IMR-90 (cell line): ENCODE measurements at regions not wholly inside any gene's neighbourhood (a gene's known extent, or its start where the extent isn't known, plus 50 kb on each side); places are given as distances from the start of the nearest gene placed in this dataset.

ENCODE experiments used
- ATAC-seq: fragments of 200-7000 bp; cut with Tn5 transposase; 2 replicates; pipeline ENCODE4 v1.9.1; 2020; ENCODE audit warnings: low read depth, mild to moderate bottlenecking, moderate library complexity
- BruUV-seq: library from RNA; stranded (reverse); fragments of 400-500 nt; replicated peaks from 2 replicates; lab custom pipeline; 2021; lab: Mats Ljungman, UMichigan
- CTCF ChIA-PET: fragments of 300-600 bp; formaldehyde crosslinking; extraction: SDS; loops from one replicate; lab custom pipeline; 2021; ENCODE audit warnings: antibody characterized with exemption; lab: Yijun Ruan, JAX
- POLR2A ChIA-PET: fragments of 300-600 bp; sonication (Branson Sonifier 250); formaldehyde crosslinking; loops from one replicate; lab custom pipeline; 2022; ENCODE audit warnings: antibody characterized with exemption; ENCODE audit not compliant: unreplicated experiment; lab: Charles Lee
- DNase-seq: peaks from one replicate; pipeline ENCODE4 v3.0.0; 2013
- H2AFZ ChIP-seq: replicated peaks from 2 replicates; pipeline ENCODE3; 2013; ENCODE audit warnings: low read length, mild to moderate bottlenecking; ENCODE audit not compliant: poor library complexity
- H2AK5ac ChIP-seq: 2 replicates; pipeline ENCODE4 v1.6.1; 2013; ENCODE audit warnings: low read depth, low read length, inconsistent platforms
- H2AK9ac ChIP-seq: replicated peaks from 2 replicates; pipeline ENCODE3; 2013; ENCODE audit warnings: mild to moderate bottlenecking, low read depth, low read length, moderate library complexity; ENCODE audit not compliant: poor library complexity
- H2BK120ac ChIP-seq: 2 replicates; pipeline ENCODE4 v1.6.1; 2013; ENCODE audit warnings: low read depth, low read length, inconsistent platforms
- H2BK15ac ChIP-seq: 3 replicates; pipeline ENCODE4 v1.6.1; 2013; ENCODE audit warnings: low read depth, low read length, inconsistent platforms
- H2BK20ac ChIP-seq: 2 replicates; pipeline ENCODE4 v1.6.1; 2013; ENCODE audit warnings: low read depth, mild to moderate bottlenecking, inconsistent platforms, low read length, moderate library complexity
- H2BK5ac ChIP-seq: 2 replicates; pipeline ENCODE4 v1.6.1; 2013; ENCODE audit warnings: mild to moderate bottlenecking, low read depth, low read length, inconsistent platforms; ENCODE audit not compliant: poor library complexity, severe bottlenecking
- H3K14ac ChIP-seq: replicated peaks from 2 replicates; pipeline ENCODE4 v1.6.1; 2013; ENCODE audit warnings: low read depth, low read length, inconsistent platforms
- H3K18ac ChIP-seq: 2 replicates; pipeline ENCODE4 v1.6.1; 2013; ENCODE audit warnings: low read depth, low read length, control low read depth
- H3K23ac ChIP-seq: 2 replicates; pipeline ENCODE4 v1.6.1; 2013; ENCODE audit warnings: low read depth, low read length, inconsistent platforms
- H3K27ac ChIP-seq: 2 replicates; pipeline ENCODE4 v1.5.1; 2013; ENCODE audit warnings: mild to moderate bottlenecking, control low read depth, low read length; ENCODE audit not compliant: insufficient read depth
- H3K27me3 ChIP-seq: 2 replicates; pipeline ENCODE4 v1.6.1; 2013; ENCODE audit warnings: low read length; ENCODE audit not compliant: control insufficient read depth, insufficient read depth
- H3K36me3 ChIP-seq: 2 replicates; pipeline ENCODE4 v1.6.1; 2013; ENCODE audit warnings: low read length, mixed read lengths; ENCODE audit not compliant: control insufficient read depth, insufficient read depth
- H3K4ac ChIP-seq: 2 replicates; pipeline ENCODE4 v1.6.1; 2013; ENCODE audit warnings: low read depth, low read length, inconsistent platforms
- H3K4me1 ChIP-seq: 2 replicates; pipeline ENCODE4 v1.6.1; 2013; ENCODE audit warnings: low read length, mixed read lengths; ENCODE audit not compliant: control insufficient read depth, insufficient read depth
- H3K4me2 ChIP-seq: 2 replicates; pipeline ENCODE4 v1.6.1; 2013; ENCODE audit warnings: low read depth, mild to moderate bottlenecking, control low read depth, low read length, moderate library complexity
- H3K4me3 ChIP-seq: 2 replicates; pipeline ENCODE4 v1.5.1; 2013; ENCODE audit warnings: low read depth, mild to moderate bottlenecking, control low read depth, low read length, moderate library complexity; ENCODE audit not compliant: insufficient read depth
- H3K56ac ChIP-seq: 2 replicates; pipeline ENCODE4 v1.6.1; 2013; ENCODE audit warnings: low read length, inconsistent platforms; ENCODE audit not compliant: insufficient read depth; ENCODE audit errors: extremely low read depth
- H3K79me1 ChIP-seq, 2 experiments: 2 replicates each; pipeline ENCODE4 v1.6.1; 2013; ENCODE audit warnings: low read length in 2 of 2, inconsistent platforms in 1 of 2, low read depth in 1 of 2
- H3K9ac ChIP-seq: 2 replicates; pipeline ENCODE4 v1.6.1; 2013; ENCODE audit warnings: low read depth, low read length, control low read depth
- H3K9me1 ChIP-seq: 2 replicates; pipeline ENCODE4 v1.6.1; 2013; ENCODE audit warnings: low read length, inconsistent platforms; ENCODE audit not compliant: insufficient read depth
- H3K9me3 ChIP-seq: 2 replicates; pipeline ENCODE4 v1.6.1; 2013; ENCODE audit warnings: low read length; ENCODE audit not compliant: control insufficient read depth, insufficient read depth
- H4K20me1 ChIP-seq: 2 replicates; pipeline ENCODE4 v1.6.1; 2013; ENCODE audit warnings: low read length, inconsistent platforms; ENCODE audit not compliant: insufficient read depth
- H4K5ac ChIP-seq: 2 replicates; pipeline ENCODE4 v1.6.1; 2013; ENCODE audit warnings: mild to moderate bottlenecking, low read depth, low read length, control low read depth
- H4K8ac ChIP-seq, 2 experiments: 2 replicates each; pipeline ENCODE4 v1.6.1; 2013; ENCODE audit warnings: low read depth in 2 of 2, low read length in 2 of 2, control low read depth in 1 of 2, inconsistent platforms in 1 of 2
- H4K91ac ChIP-seq: 2 replicates; pipeline ENCODE4 v1.6.1; 2013; ENCODE audit warnings: low read depth, low read length, inconsistent platforms; ENCODE audit not compliant: insufficient read depth
- BHLHE40 ChIP-seq: fragments of 150-350 bp; IDR thresholded peaks from 2 replicates; pipeline ENCODE4 v1.6.1; 2016; ENCODE audit warnings: mild to moderate bottlenecking, low read depth, low read length
- ELK1 ChIP-seq: fragments of 150-350 bp; IDR thresholded peaks from 2 replicates; pipeline ENCODE4 v1.6.1; 2016; ENCODE audit warnings: low read depth, mild to moderate bottlenecking, low read length, moderate library complexity, borderline replicate concordance
- MAFK ChIP-seq: IDR thresholded peaks from 2 replicates; pipeline ENCODE4 v1.6.1; 2012; ENCODE audit warnings: low read depth, low read length, improper control_type of control experiment
- MAZ ChIP-seq: IDR thresholded peaks from 2 replicates; pipeline ENCODE4 v1.6.1; 2012; ENCODE audit warnings: low read depth, mild to moderate bottlenecking, low read length, improper control_type of control experiment, moderate library complexity, borderline replicate concordance
- MXI1 ChIP-seq: IDR thresholded peaks from 2 replicates; pipeline ENCODE4 v1.6.1; 2012; ENCODE audit warnings: low read depth, mild to moderate bottlenecking, low read length, moderate library complexity, borderline replicate concordance
- POLR2A ChIP-seq: IDR thresholded peaks from 2 replicates; pipeline ENCODE4 v1.6.1; 2012; ENCODE audit warnings: mild to moderate bottlenecking, low read depth, low read length
- RAD21 ChIP-seq: IDR thresholded peaks from 2 replicates; pipeline ENCODE4 v1.6.1; 2012; ENCODE audit warnings: low read length, improper control_type of control experiment
- RCOR1 ChIP-seq: IDR thresholded peaks from 2 replicates; pipeline ENCODE4 v1.6.1; 2012; ENCODE audit warnings: mild to moderate bottlenecking, low read length, improper control_type of control experiment; ENCODE audit not compliant: insufficient replicate concordance
- RFX5 ChIP-seq: IDR thresholded peaks from 2 replicates; pipeline ENCODE4 v1.8.0; 2012; ENCODE audit warnings: low read depth, mild to moderate bottlenecking, low read length, moderate library complexity
- SMC3 ChIP-seq: fragments of 150-350 bp; IDR thresholded peaks from 2 replicates; pipeline ENCODE4 v1.6.1; 2016; ENCODE audit warnings: low read depth, mild to moderate bottlenecking, antibody characterized with exemption, low read length, moderate library complexity
- WGBS, 2 experiments: methylation state at CpG; one replicate each; pipeline versions ENCODE4 v1.1.5 to v1.1.7; 2013; ENCODE audit warnings: missing lambda C conversion rate in 2 of 2; ENCODE audit not compliant: insufficient read length in 1 of 2; ENCODE audit errors: extremely low coverage in 2 of 2; 5-methylcytosine and 5-hydroxymethylcytosine counted together
- dilution Hi-C: fragments of 300-500 bp; cut with HindIII; formaldehyde crosslinking; loops from one replicate; pipeline ENCODE4 v1.14.3; 2018; ENCODE audit warnings: low sequenced_read_pairs; ENCODE audit not compliant: unreplicated experiment
- in situ Hi-C: fragments of 300-500 bp; cut with MboI; formaldehyde crosslinking; loops from 3 replicates; pipeline ENCODE4 v1.14.3; 2019; ENCODE audit warnings: low sequenced_read_pairs, inconsistent platforms, mixed read lengths
- intact Hi-C: fragments of 100-400 bp; cut with micrococcal nuclease; formaldehyde crosslinking; loops from 2 replicates; pipeline ENCODE4 v1.10.0; 2022
- TF ChIP-seq, protein P1 (sequence below): fragments of 150-350 bp; IDR thresholded peaks from 2 replicates; pipeline ENCODE4 v1.6.1; 2017; ENCODE audit warnings: mild to moderate bottlenecking, antibody characterized with exemption, low read length, low read depth
- TF ChIP-seq, protein P2 (sequence below): conservative IDR thresholded peaks from 2 replicates; pipeline ENCODE4 v1.5.1; 2012; ENCODE audit warnings: mild to moderate bottlenecking, low read depth, low read length, improper control_type of control experiment

GRCh38 chr18:35905436-35905835 lies 67.0 kb upstream of the RMP24 start:
- Histone ChIP-seq H2AK5ac (no peak overlapping the region), H3K36me3 (no peaks in the 10 kb centered on the region), H3K9me1 (no peaks in the 10 kb centered on the region), H3K9me3 (no peaks in the 10 kb centered on the region), H3K9ac (no peak overlapping the region), H3K4me2 (no peak overlapping the region), H3K79me1 (no peaks in the 10 kb centered on the region), H2BK20ac (no peak overlapping the region), H3K4ac (no peak overlapping the region), H3K23ac (no peak overlapping the region), H2BK5ac (no peak overlapping the region), H4K5ac (no peak overlapping the region), H4K91ac (no peak overlapping the region), H3K14ac (no peak overlapping the region), H2BK15ac (no peak overlapping the region), H3K27ac (no peak overlapping the region), H4K8ac (no peak overlapping the region), H2AK9ac (no peak overlapping the region), H2AFZ (no peak overlapping the region), H3K4me3 (no peak overlapping the region), H4K20me1 (no peaks in the 10 kb centered on the region), H2BK120ac (no peak overlapping the region), H3K56ac (no peak overlapping the region), H3K4me1 (no peaks in the 10 kb centered on the region), H3K18ac (no peak overlapping the region), H3K27me3 (no peaks in the 10 kb centered on the region)
- ChIA-PET POLR2A (no interaction called here), CTCF (no interaction called here)
- BruUV-seq, result no TSS peak
- no peak for DNase-seq
- ATAC-seq, result no peak
- intact Hi-C loops, result no loop called here
- no peak for TF ChIP-seq POLR2A
- no peak for TF ChIP-seq BHLHE40
- no peak for TF ChIP-seq MAZ
- TF ChIP-seq ELK1, result no peak
- TF ChIP-seq, protein P1, sequence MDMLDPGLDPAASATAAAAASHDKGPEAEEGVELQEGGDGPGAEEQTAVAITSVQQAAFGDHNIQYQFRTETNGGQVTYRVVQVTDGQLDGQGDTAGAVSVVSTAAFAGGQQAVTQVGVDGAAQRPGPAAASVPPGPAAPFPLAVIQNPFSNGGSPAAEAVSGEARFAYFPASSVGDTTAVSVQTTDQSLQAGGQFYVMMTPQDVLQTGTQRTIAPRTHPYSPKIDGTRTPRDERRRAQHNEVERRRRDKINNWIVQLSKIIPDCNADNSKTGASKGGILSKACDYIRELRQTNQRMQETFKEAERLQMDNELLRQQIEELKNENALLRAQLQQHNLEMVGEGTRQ, result no peak
- no peak for TF ChIP-seq MXI1
- no peak for TF ChIP-seq RFX5
- no peak for TF ChIP-seq RAD21
- TF ChIP-seq RCOR1, result no peak
- TF ChIP-seq, protein P2, sequence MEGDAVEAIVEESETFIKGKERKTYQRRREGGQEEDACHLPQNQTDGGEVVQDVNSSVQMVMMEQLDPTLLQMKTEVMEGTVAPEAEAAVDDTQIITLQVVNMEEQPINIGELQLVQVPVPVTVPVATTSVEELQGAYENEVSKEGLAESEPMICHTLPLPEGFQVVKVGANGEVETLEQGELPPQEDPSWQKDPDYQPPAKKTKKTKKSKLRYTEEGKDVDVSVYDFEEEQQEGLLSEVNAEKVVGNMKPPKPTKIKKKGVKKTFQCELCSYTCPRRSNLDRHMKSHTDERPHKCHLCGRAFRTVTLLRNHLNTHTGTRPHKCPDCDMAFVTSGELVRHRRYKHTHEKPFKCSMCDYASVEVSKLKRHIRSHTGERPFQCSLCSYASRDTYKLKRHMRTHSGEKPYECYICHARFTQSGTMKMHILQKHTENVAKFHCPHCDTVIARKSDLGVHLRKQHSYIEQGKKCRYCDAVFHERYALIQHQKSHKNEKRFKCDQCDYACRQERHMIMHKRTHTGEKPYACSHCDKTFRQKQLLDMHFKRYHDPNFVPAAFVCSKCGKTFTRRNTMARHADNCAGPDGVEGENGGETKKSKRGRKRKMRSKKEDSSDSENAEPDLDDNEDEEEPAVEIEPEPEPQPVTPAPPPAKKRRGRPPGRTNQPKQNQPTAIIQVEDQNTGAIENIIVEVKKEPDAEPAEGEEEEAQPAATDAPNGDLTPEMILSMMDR, result no peak
- no peak for TF ChIP-seq SMC3
- TF ChIP-seq MAFK, result no peak
- whole genome bisulfite sequencing, 2 experiments, result no CpG with 5 or more reads among the region's 10 CpGs
- dilution Hi-C loops, result no loop called here
- in situ Hi-C loops, result no loop called here
